Adrenal gland (tissue), 5 donors: ENCODE measurements at regions not wholly inside any gene's neighbourhood (a gene's known extent, or its start where the extent isn't known, plus 50 kb on each side); places are given as distances from the start of the nearest gene placed in this dataset.

ENCODE experiments used
- POLR2A ChIP-seq, 2 donors: fragments of 450-650 bp; IDR thresholded peaks; one replicate each; pipeline ENCODE4 v1.6.1; 2017; ENCODE audit warnings: antibody characterized with exemption in 2 of 2, mild to moderate bottlenecking in 2 of 2, moderate library complexity in 1 of 2
- TF ChIP-seq, protein P1 (sequence below), 6 experiments: fragments of 450-650 bp in 4 of 6; fragments of 200-600 bp in 2 of 6; sonication (generic) in 1 of 6; IDR thresholded peaks; 1 replicate in 5 of 6; 2 replicates in 1 of 6; pipeline versions ENCODE4 v1.5.1 to v1.8.0; 2016 to 2021; ENCODE audit warnings: antibody characterized with exemption in 6 of 6, mild to moderate bottlenecking in 2 of 6, moderate library complexity in 1 of 6
- donor health status: DM: no; HTN: no; CAD: no.

DNA sequence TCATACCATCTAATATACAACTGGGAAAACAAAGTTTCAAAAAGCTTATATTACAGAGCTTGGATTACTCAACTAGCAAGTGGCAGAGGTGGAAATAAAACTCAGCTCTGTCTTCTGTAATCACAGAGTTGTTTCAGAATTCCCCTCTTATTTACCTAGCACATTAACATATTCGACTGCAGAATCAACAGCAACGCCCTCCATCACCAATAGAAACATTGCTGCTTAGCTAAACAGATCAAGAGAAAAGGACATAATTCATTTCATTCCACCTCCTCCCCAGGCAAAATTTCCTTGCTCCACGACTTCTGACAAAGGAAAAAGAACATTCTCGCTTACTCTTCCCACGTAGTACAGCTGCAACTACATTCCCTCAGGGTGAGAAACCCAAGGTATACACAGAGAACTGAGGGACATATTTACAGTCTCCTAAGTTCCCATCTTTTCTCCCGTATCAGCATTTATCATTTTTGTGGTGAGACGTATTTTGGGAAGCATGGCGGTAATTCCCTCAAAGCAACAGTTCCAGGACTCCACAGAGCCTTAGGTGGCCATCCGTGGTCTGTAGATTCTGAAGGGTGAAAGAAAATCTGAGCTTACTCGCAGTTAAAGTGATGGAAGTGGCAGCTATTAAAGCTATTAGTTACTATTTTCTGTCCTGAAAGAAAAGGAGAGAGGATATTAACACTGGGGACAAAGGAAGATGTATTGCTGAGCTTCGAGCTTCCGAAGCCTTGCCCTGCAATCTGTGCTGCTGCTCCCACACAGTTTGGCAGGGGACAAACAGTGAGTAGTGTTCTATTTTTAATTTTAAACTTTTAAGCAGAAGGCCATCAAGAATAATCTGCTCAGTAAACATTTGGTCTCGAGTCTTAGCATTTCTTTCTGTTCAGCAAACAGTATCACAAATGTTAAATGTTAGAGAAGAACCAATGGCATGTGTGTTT, 1296.2 kb downstream of the CDH8 start:
- TF ChIP-seq, protein P1, sequence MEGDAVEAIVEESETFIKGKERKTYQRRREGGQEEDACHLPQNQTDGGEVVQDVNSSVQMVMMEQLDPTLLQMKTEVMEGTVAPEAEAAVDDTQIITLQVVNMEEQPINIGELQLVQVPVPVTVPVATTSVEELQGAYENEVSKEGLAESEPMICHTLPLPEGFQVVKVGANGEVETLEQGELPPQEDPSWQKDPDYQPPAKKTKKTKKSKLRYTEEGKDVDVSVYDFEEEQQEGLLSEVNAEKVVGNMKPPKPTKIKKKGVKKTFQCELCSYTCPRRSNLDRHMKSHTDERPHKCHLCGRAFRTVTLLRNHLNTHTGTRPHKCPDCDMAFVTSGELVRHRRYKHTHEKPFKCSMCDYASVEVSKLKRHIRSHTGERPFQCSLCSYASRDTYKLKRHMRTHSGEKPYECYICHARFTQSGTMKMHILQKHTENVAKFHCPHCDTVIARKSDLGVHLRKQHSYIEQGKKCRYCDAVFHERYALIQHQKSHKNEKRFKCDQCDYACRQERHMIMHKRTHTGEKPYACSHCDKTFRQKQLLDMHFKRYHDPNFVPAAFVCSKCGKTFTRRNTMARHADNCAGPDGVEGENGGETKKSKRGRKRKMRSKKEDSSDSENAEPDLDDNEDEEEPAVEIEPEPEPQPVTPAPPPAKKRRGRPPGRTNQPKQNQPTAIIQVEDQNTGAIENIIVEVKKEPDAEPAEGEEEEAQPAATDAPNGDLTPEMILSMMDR (IDR thresholded peaks at IDR 0.05): no peak
- no peak for TF ChIP-seq POLR2A (IDR thresholded peaks at IDR 0.05)
